Effector memory CD4-positive, alpha-beta T cell (primary cell): ENCODE measurements at regions not wholly inside any gene's neighbourhood (a gene's known extent, or its start where the extent isn't known, plus 50 kb on each side); places are given as distances from the start of the nearest gene placed in this dataset.
"Not testable (repeated sequence)": the region's sequence is repeated elsewhere in the genome, so short reads cannot be mapped to it uniquely, and the experiment has no call there.

ENCODE experiments used
- DNase-seq, 3 donors: peaks; one replicate each; pipeline ENCODE4 v3.0.0-alpha.2; 2020
- H3K27ac ChIP-seq: 2 replicates; pipeline ENCODE4 v1.7.0; 2013; ENCODE audit warnings: mild to moderate bottlenecking, low read length, moderate library complexity; ENCODE audit not compliant: insufficient read depth, poor library complexity, severe bottlenecking
- H3K27me3 ChIP-seq: replicated peaks from 2 replicates; pipeline ENCODE4 v1.7.0; 2013; ENCODE audit warnings: mild to moderate bottlenecking, low read length; ENCODE audit not compliant: insufficient read depth, control insufficient read depth, poor library complexity, severe bottlenecking
- H3K36me3 ChIP-seq: 2 replicates; pipeline ENCODE4 v1.7.0; 2013; ENCODE audit warnings: mild to moderate bottlenecking, low read length, moderate library complexity; ENCODE audit not compliant: control insufficient read depth, insufficient read depth
- H3K4me1 ChIP-seq: 2 replicates; pipeline ENCODE4 v1.7.0; 2013; ENCODE audit warnings: low read length, mild to moderate bottlenecking; ENCODE audit not compliant: control insufficient read depth, insufficient read depth, poor library complexity, severe bottlenecking
- H3K4me3 ChIP-seq: 2 replicates; pipeline ENCODE4 v1.7.0; 2013; ENCODE audit warnings: low read length, low read depth, mild to moderate bottlenecking; ENCODE audit not compliant: insufficient read depth, poor library complexity, severe bottlenecking
- H3K9me3 ChIP-seq: 2 replicates; pipeline ENCODE4 v1.7.0; 2013; ENCODE audit warnings: mild to moderate bottlenecking, low read length, moderate library complexity; ENCODE audit not compliant: control insufficient read depth

GRCh38 chrX:88313972-88314371, 433.1 kb upstream of the CPXCR1 start:
- H3K4me1 ChIP-seq, H3K9me3 ChIP-seq, DNase-seq, H3K36me3 ChIP-seq, H3K27ac ChIP-seq, H3K4me3 ChIP-seq, H3K27me3 ChIP-seq: not testable (repeated sequence)

DNA sequence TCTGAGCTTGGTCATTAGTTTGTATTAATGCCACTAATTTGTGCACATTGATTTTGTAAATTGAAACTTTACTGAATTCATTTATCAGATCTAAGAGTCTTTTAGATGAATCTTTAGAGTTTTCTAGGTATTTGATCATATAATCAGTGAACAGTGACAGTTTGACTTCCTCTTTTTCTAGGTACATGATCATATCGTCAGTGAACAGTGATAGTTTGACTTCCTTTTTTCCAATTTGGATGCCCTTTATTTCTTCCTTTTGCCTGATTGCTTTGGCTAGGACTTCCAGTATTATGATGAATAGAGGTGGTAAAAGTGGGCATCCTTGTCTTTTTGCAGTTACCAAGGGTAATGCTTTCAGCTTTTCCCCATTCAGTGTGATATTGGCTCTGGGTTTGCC, 421.4 kb upstream of the CPXCR1 start:
- Histone ChIP-seq H3K36me3 (no peaks in the 10 kb centered on the region), H3K9me3 (no peaks in the 10 kb centered on the region), H3K27ac (no peak overlapping the region), H3K4me1 (no peaks in the 10 kb centered on the region), H3K27me3 (no peaks in the 10 kb centered on the region), H3K4me3 (no peak overlapping the region)
- no peak for DNase-seq

GRCh38 chrX:88355252-88355651, 391.8 kb upstream of the CPXCR1 start:
- H3K27ac ChIP-seq, result no peak overlapping the region
- no peaks in the 10 kb centered on the region for H3K36me3 ChIP-seq
- H3K27me3 ChIP-seq, result no peaks in the 10 kb centered on the region
- H3K4me1 ChIP-seq, result no peaks in the 10 kb centered on the region
- no peak overlapping the region for H3K4me3 ChIP-seq
- H3K9me3 ChIP-seq, result no peaks in the 10 kb centered on the region
- DNase-seq, result no peak

DNA sequence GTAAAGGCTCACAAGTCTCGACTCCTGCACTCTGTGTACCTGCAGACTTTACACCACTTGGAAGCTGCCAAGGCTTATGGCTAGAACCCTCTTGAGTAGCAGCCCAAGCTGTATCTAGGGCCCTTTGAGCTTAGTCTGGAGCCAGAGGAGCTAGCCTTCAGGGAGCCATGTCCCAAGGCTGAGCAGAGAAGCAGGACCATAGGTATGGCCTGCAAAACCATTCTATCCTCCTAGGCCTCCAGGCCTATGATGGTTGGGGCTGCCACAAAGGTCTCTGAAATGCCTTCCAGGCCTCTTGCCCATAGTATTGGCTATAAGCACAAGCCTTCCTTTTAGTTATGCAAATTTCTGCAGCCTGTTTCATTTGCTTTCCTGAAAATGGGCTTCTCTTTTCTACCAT, 380.7 kb upstream of the CPXCR1 start:
- DNase-seq, result no peak
- H3K36me3 ChIP-seq, result no peaks in the 10 kb centered on the region
- no peaks in the 10 kb centered on the region for H3K9me3 ChIP-seq

GRCh38 chrX:88378406-88378805, 368.6 kb upstream of the CPXCR1 start:
- Histone ChIP-seq H3K4me1 (no peaks in the 10 kb centered on the region), H3K27ac (no peak overlapping the region), H3K4me3 (no peak overlapping the region), H3K27me3 (no peaks in the 10 kb centered on the region), H3K36me3 (no peaks in the 10 kb centered on the region), H3K9me3 (no peaks in the 10 kb centered on the region)
- DNase-seq, result no peak

More for the DNA sequence above, 380.7 kb upstream of the CPXCR1 start:
- Histone ChIP-seq H3K4me1 (no peaks in the 10 kb centered on the region), H3K27ac (no peak overlapping the region), H3K27me3 (no peaks in the 10 kb centered on the region), H3K4me3 (no peak overlapping the region)

DNA sequence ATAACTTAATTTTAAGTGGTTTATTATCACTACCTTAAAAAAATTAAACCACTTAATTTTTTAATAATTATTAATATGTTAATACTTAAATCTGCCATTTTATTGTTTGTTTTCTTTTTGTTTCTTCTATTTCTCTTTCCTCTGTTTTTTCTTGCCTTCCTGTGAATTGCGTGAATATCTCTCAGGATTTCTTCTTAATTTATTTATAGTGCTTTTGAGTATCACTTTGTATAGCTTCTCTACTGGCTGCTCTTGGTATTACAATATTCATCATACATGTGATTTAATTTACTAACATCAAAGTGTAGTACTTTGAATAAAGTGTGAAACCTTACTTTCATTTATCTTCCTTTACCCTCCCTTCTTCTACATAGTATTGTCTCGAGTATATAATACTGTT, 349.5 kb upstream of the CPXCR1 start:
- DNase-seq, result no peak
- H3K4me1 ChIP-seq, result no peaks in the 10 kb centered on the region
- H3K36me3 ChIP-seq, result no peaks in the 10 kb centered on the region
- no peak overlapping the region for H3K27ac ChIP-seq
- no peaks in the 10 kb centered on the region for H3K9me3 ChIP-seq
- H3K4me3 ChIP-seq, result no peak overlapping the region
- no peaks in the 10 kb centered on the region for H3K27me3 ChIP-seq

GRCh38 chrX:88416002-88416401, 331.0 kb upstream of the CPXCR1 start:
- Histone ChIP-seq H3K4me3 (no peak overlapping the region), H3K27ac (no peak overlapping the region), H3K27me3 (no peaks in the 10 kb centered on the region), H3K4me1 (no peaks in the 10 kb centered on the region), H3K36me3 (no peaks in the 10 kb centered on the region), H3K9me3 (no peaks in the 10 kb centered on the region)
- no peak for DNase-seq

DNA sequence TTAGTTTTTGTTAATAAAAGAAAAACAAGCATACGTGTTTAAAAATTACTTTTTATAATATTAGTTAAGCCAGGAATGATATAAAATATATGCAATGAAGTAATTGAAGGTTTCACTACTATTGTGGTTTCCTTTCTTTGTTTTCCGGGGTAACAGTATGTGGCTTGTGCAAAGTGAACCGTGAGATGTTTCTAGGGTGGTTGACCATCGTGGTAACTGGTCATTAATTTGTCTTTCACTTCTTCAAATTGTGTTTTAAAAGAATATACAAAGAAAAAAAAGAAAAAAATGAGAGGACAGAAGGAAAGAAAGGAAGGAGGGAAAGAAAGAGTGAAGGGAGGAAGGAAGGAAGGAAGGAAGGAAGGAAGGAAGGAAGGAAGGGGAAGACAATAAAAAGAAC, 330.1 kb upstream of the CPXCR1 start:
- no peak for DNase-seq
- Histone ChIP-seq H3K27me3 (no peaks in the 10 kb centered on the region), H3K27ac (no peak overlapping the region), H3K9me3 (no peaks in the 10 kb centered on the region), H3K36me3 (no peaks in the 10 kb centered on the region), H3K4me1 (no peaks in the 10 kb centered on the region), H3K4me3 (no peak overlapping the region)

DNA sequence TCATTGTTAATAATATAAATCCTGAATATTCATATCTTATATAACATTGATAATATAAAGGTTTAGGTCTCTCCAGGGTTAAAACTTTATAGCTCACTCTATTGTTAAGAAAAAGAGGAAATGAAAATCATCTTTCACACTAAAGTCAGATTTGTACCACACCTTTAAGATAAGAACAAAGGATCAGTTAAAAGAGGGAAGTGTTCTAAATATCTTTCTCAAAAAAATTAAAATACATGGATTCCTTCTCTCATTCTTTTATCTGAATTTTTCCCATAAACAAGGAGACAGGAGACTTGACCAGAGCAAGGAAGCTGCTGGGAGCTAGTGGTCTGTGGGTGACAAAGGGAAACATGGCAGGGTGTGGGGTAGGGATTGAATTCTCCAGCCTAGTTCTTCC, 323.0 kb upstream of the CPXCR1 start:
- no peaks in the 10 kb centered on the region for H3K36me3 ChIP-seq
- no peak overlapping the region for H3K27ac ChIP-seq
- H3K4me1 ChIP-seq, result no peaks in the 10 kb centered on the region
- no peaks in the 10 kb centered on the region for H3K27me3 ChIP-seq
- H3K9me3 ChIP-seq, result no peaks in the 10 kb centered on the region
- H3K4me3 ChIP-seq, result no peak overlapping the region
- no peak for DNase-seq

DNA sequence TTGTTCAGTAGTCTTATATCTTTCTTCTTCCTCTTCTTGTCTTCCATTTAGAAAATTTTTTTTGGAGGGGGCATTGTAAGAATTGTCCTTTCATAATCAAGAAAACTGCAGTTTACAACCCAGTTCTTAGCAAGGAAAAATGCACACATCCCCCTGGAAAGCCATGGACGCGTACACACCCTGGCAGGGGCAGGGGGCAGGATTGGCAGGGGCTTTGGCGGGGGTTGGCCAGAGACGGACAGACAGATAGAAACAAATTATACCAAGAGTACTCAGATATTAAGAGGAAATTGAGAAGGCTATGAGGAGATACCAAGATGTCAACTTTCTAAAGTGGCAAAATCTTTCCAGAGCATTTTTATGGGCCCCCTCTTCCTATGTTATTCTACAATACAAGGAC, 322.5 kb upstream of the CPXCR1 start:
- H3K36me3 ChIP-seq, result no peaks in the 10 kb centered on the region
- no peak overlapping the region for H3K27ac ChIP-seq
- H3K27me3 ChIP-seq, result no peaks in the 10 kb centered on the region
- no peaks in the 10 kb centered on the region for H3K4me1 ChIP-seq
- H3K9me3 ChIP-seq, result no peaks in the 10 kb centered on the region
- no peak for DNase-seq
- H3K4me3 ChIP-seq, result no peak overlapping the region

DNA sequence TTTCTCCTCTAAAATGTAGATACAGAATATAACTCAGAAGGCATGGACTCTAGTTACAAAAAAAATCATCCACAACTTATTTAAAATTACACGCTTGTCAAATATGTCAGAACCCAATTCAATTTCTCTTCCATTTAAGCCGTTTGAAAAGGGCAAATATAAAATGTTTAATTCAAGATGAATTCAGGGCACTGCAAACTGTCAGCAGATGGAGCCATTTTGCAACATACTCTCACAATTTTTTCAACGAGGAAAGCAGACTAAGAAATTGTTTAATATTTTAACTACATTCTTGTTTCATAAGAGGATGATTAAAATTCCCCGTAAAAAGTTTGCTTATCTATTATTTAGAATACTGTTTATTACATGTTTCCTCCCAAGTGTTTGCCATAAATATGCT, 321.3 kb upstream of the CPXCR1 start:
- no peak for DNase-seq
- no peaks in the 10 kb centered on the region for H3K4me1 ChIP-seq
- H3K4me3 ChIP-seq, result no peak overlapping the region
- no peak overlapping the region for H3K27ac ChIP-seq
- no peaks in the 10 kb centered on the region for H3K27me3 ChIP-seq
- no peaks in the 10 kb centered on the region for H3K36me3 ChIP-seq
- H3K9me3 ChIP-seq, result no peaks in the 10 kb centered on the region
